Glutamatergic neuron (in vitro differentiated cells): ENCODE measurements at regions not wholly inside any gene's neighbourhood (a gene's known extent, or its start where the extent isn't known, plus 50 kb on each side); places are given as distances from the start of the nearest gene placed in this dataset.
"Not testable (repeated sequence)": the region's sequence is repeated elsewhere in the genome, so short reads cannot be mapped to it uniquely, and the experiment has no call there.

Experiments used
- DNase-seq: peaks from one replicate; pipeline ENCODE4 v3.0.0; 2022
- H3K27ac Mint-ChIP-seq: one replicate; pipeline ENCODE4 v1.8.0; 2020; ENCODE audit warnings: mild to moderate bottlenecking, mixed read lengths, inconsistent platforms; ENCODE audit not compliant: unreplicated experiment
- H3K27me3 Mint-ChIP-seq: one replicate; pipeline ENCODE4 v1.8.0; 2020; ENCODE audit warnings: mild to moderate bottlenecking, moderate library complexity, mixed read lengths, inconsistent platforms; ENCODE audit not compliant: unreplicated experiment
- H3K36me3 Mint-ChIP-seq: one replicate; pipeline ENCODE4 v1.8.0; 2020; ENCODE audit warnings: mild to moderate bottlenecking, mixed read lengths, inconsistent platforms; ENCODE audit not compliant: unreplicated experiment
- H3K4me1 Mint-ChIP-seq: one replicate; pipeline ENCODE4 v1.8.0; 2020; ENCODE audit warnings: mild to moderate bottlenecking, low read depth, mixed read lengths, inconsistent platforms; ENCODE audit not compliant: unreplicated experiment
- H3K4me3 Mint-ChIP-seq: one replicate; pipeline ENCODE4 v1.8.0; 2020; ENCODE audit warnings: mild to moderate bottlenecking, mixed read lengths, inconsistent platforms; ENCODE audit not compliant: unreplicated experiment
- H3K9me3 Mint-ChIP-seq: one replicate; pipeline ENCODE4 v1.8.0; 2020; ENCODE audit warnings: mild to moderate bottlenecking, moderate library complexity, mixed read lengths, inconsistent platforms; ENCODE audit not compliant: unreplicated experiment
- CTCF ChIP-seq: fragments of 200-600 bp; sonication (generic); IDR thresholded peaks from one replicate; pipeline ENCODE4 v1.5.0; 2021; ENCODE audit not compliant: partially characterized antibody, unreplicated experiment

GRCh38 chr7:65809982-65810288 lies 62.9 kb upstream of the VKORC1L1 start:
- peaks cover 3% of the 10 kb centered on the region for H3K4me1 Mint-ChIP-seq
- no peaks in the 10 kb centered on the region for H3K9me3 Mint-ChIP-seq
- no peak for TF ChIP-seq CTCF

GRCh38 chr7:65812281-65812680 lies 60.6 kb upstream of the VKORC1L1 start:
- Mint-ChIP-seq H3K9me3 (no peaks in the 10 kb centered on the region), H3K36me3 (no peaks in the 10 kb centered on the region), H3K27ac (no peak overlapping the region), H3K27me3 (peaks cover 1% of the 10 kb centered on the region), H3K4me1 (peaks cover 3% of the 10 kb centered on the region), H3K4me3 (no peak overlapping the region)
- no peak for DNase-seq
- TF ChIP-seq CTCF, result no peak

More at GRCh38 chr7:65809982-65810288, 62.9 kb upstream of the VKORC1L1 start:
- Mint-ChIP-seq H3K27ac (no peak overlapping the region), H3K4me3 (no peak overlapping the region), H3K27me3 (peaks cover 1% of the 10 kb centered on the region), H3K36me3 (no peaks in the 10 kb centered on the region)
- no peak for DNase-seq

GRCh38 chr7:65814556-65815167 lies 58.2 kb upstream of the VKORC1L1 start:
- not testable (repeated sequence) for H3K9me3 Mint-ChIP-seq, H3K27ac Mint-ChIP-seq, H3K4me3 Mint-ChIP-seq, H3K27me3 Mint-ChIP-seq, H3K4me1 Mint-ChIP-seq, DNase-seq, H3K36me3 Mint-ChIP-seq

GRCh38 chr7:65820287-65820950 lies 52.5 kb upstream of the VKORC1L1 start:
- no peaks in the 10 kb centered on the region for H3K9me3 Mint-ChIP-seq
- H3K4me3 Mint-ChIP-seq, result no peak overlapping the region
- no peaks in the 10 kb centered on the region for H3K36me3 Mint-ChIP-seq
- no peak for DNase-seq
- H3K4me1 Mint-ChIP-seq, result no peaks in the 10 kb centered on the region
- no peak overlapping the region for H3K27ac Mint-ChIP-seq
- H3K27me3 Mint-ChIP-seq, result no peaks in the 10 kb centered on the region
- TF ChIP-seq CTCF, result no peak
